GM19463 (cell line): ENCODE measurements at regions not wholly inside any gene's neighbourhood (a gene's known extent, or its start where the extent isn't known, plus 50 kb on each side); places are given as distances from the start of the nearest gene placed in this dataset.

Source experiments
- ATAC-seq: cut with Tn5 transposase; IDR thresholded peaks from one replicate; pipeline ENCODE4 v1.9.1; 2021; ENCODE audit warnings: mild to moderate bottlenecking, moderate library complexity; ENCODE audit not compliant: unreplicated experiment

DNA sequence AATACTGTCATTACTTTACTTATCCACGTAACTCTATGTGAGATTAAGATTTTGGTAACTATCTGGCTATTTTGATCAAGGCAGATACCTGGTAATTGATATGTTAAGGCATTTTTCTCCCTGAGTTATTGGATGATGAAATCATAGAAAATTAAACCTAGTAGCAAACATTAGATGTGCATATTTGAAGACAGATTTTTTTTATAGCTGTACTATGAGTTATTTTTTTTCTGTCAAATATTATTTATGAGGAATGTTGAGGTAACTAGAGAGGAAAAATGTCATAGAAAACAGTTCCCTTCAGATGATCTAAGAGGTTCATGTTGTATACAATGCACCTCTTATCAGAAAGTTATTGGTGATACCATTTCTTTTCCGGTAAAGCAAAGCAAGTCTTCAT is 64.9 kb upstream of the SLC38A2 start:
- ATAC-seq: no peak

DNA sequence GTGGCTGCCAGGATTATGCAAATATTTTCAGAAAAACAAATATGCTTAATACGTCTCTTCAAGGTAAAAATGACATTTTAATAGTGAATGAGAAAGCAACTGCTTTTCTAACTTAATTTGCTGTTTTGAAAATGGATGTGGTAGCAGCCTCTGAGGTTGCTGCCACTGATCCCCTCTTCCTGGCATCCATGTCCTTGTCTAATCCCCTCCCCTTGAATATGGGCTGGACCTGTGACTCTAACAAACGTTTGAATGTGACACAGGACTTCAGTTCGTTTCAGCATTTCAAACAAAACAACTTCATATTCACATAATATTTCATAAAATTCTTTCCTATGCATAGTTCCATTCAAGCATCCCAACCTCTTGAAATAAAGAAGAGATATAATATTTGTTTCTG is 64.2 kb upstream of the SLC38A2 start:
- no peak for ATAC-seq

- ATAC-seq: no peak
Observed at GRCh38 chr12:46435625-46436024, 63.1 kb upstream of the SLC38A2 start.

DNA sequence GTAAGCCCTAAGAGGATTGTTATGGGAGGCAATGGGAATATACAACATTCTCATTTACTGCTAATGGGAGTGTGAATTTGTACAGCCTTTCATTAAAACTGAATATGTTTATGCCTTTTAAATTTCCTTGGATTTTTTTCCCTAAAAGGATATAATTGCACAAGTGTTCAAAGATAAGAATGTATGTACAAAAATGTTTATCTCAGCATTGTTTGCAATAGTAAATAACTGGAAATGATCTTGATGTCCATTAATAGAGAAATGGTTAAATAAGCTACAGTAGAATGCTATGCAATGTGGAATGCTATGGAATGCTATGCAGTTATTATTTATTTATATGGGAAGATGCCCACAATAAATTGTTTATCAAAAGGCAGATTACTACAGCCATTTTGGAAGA is 62.5 kb upstream of the SLC38A2 start:
- ATAC-seq: no peak

DNA sequence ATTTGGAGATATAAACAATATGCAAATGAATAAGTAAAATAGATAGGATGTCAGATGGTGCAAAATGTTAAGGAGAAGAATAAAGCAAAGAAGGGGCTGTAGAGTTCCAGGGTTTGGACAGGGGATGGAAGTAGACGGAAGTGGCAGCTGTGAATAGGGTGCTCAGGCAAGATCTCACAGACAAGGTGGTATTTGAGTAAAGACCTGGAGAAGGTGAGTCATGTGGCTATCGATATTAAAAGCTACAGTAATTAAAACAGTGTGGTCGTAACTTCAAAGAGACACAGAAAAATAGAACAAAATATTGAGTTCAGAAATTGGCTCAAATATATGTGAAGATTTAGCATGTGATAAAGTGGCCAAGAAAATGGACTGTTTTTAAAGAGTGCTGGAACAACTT is 61.3 kb upstream of the SLC38A2 start:
- ATAC-seq: no peak

DNA sequence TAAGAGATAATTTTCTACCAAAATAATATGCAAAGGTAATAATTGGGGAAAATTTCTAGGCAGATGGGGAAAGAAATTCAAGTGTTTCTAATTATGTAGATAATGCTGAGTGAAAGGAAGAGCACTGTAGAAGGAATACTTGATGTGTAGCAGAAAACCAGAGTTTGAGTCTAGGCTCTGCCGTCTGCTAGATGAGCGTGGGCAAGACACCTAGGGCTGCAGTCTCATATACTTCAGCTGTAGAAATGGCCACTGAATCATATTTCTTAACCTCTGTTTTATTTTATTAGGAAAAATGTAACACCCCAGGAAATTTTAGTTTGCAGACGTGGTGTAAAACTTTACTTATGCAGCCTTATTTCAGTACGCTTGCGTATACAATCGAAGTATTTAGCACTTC is 59.8 kb upstream of the SLC38A2 start:
- no peak for ATAC-seq

DNA sequence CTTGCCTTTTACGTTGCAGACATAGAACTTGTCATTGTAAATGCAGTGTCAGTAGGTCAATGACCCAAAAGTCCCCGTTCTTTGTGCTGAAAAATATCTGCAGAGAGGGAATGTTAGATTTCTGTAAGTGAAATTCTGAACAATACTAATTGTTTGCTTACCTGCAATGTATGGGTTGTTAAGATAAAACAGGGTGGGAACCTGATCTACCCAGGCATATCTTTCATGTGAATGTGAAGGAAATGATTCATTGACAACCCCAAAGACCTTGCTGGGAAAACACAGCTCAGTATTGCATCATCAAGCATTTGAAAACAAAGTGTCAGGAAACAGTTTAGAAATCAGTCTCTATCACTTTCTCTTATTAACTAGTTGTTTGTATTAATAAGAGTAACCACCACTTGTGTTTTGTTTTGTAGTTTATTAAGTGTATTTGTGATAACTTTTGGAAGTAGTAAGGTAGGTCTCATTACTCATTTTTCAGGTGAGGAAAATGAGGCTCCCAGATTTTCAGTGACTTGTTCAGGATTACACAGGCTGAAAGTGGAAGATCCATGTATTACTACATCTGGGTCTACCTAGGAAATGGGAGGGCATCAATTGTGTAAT is 57.9 kb upstream of the SLC38A2 start:
- ATAC-seq: no peak
